Suprapubic skin (tissue), 4 donors: ENCODE measurements at regions not wholly inside any gene's neighbourhood (a gene's known extent, or its start where the extent isn't known, plus 50 kb on each side); places are given as distances from the start of the nearest gene placed in this dataset.
A peak's percentile ranks its signal among the peaks of the same experiment; 100 is the strongest.

Experiments
- DNase-seq, 2 donors: peaks; one replicate each; pipeline ENCODE4 v3.0.0-alpha.2; 2019; ENCODE audit warnings: low spot score in 2 of 2
- H3K27ac ChIP-seq: fragments of 200-600 bp; sonication (generic); one replicate; pipeline ENCODE4 v1.5.1; 2019
- H3K27me3 ChIP-seq: fragments of 200-600 bp; sonication (generic); one replicate; pipeline ENCODE4 v1.5.1; 2019
- H3K36me3 ChIP-seq: fragments of 200-600 bp; sonication (generic); one replicate; pipeline ENCODE4 v1.5.1; 2019
- H3K4me1 ChIP-seq: fragments of 200-600 bp; sonication (generic); one replicate; pipeline ENCODE4 v1.5.1; 2019
- H3K4me3 ChIP-seq: fragments of 200-600 bp; sonication (generic); one replicate; pipeline ENCODE4 v1.5.1; 2019; ENCODE audit warnings: mild to moderate bottlenecking
- H3K9me3 ChIP-seq: fragments of 200-600 bp; sonication (generic); one replicate; pipeline ENCODE4 v1.5.1; 2019
- EP300 ChIP-seq: sonication (generic); formaldehyde crosslinking; IDR thresholded peaks from one replicate; pipeline ENCODE4 v1.6.1; 2017; ENCODE audit warnings: antibody characterized with exemption
- POLR2A ChIP-seq, 2 donors: fragments of 450-650 bp; IDR thresholded peaks; one replicate each; pipeline ENCODE4 v1.6.1; 2017; ENCODE audit warnings: antibody characterized with exemption in 2 of 2, mild to moderate bottlenecking in 2 of 2, moderate library complexity in 2 of 2
- POLR2AphosphoS5 ChIP-seq, 3 donors: sonication (generic); formaldehyde crosslinking; IDR thresholded peaks; one replicate each; pipeline ENCODE4 v1.6.1; 2017; ENCODE audit warnings: antibody characterized with exemption in 3 of 3
- WGBS: methylation state at CpG from one replicate; pipeline ENCODE4 v1.1.5; 2018; 5-methylcytosine and 5-hydroxymethylcytosine counted together
- TF ChIP-seq, protein P1 (sequence below), 2 donors: fragments of 200-600 bp in 1 of 2; fragments of 450-650 bp in 1 of 2; sonication (generic) in 1 of 2; IDR thresholded peaks; one replicate each; pipeline ENCODE4 v1.5.1; 2016 to 2019; ENCODE audit warnings: antibody characterized with exemption in 2 of 2, mild to moderate bottlenecking in 1 of 2, moderate library complexity in 1 of 2

DNA sequence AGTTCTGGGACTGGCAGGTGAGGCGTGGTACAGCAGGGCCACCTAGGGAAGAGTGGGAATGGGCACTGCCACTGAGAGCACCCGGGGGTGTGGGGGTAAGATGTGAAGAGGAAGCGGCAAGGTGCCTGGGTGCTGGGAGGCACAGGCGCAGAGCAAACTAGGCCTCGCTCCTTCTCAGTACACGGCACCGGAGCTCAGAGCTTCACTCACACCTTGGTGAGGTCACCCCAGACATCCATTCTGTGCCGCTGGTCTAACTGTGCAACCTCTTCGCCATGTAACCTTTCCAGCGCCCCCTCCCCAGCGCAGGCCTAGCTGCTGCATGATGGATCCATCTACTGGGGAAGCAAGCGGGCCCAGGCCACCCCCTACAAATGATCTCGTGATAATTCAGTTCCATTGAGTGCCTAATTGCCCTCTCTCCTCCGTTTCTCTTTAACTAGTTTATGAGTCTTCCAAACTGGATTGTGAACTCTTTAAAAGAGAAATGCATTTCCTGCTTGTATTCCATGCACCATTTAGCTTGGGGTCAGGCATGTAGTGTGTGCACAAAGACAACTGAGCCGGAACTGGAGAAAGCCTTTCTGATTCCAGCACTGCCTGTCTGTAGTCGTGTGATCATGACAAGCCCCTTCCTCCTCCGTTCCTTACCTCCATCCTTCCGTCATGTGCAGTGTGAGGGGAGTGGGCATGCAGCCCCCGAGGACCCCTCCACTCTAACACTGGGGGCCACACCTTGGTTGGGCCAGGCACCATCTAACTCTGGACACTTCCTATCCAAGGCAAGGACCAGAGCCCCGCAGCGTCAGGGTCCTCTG lies 1475.2 kb downstream of the TBC1D22A start:
- Histone ChIP-seq H3K4me3 (no peak overlapping the region), H3K9me3 (peaks cover 5% of the 10 kb centered on the region), H3K27me3 (peaks cover 3% of the 10 kb centered on the region), H3K4me1 (no peaks in the 10 kb centered on the region), H3K36me3 (no peaks in the 10 kb centered on the region), H3K27ac (no peak overlapping the region)
- 86% methylated on average over 19 of the region's 21 CpGs for WGBS
- TF ChIP-seq EP300, result no peak
- no peak for TF ChIP-seq POLR2A (IDR thresholded peaks at IDR 0.05)
- TF ChIP-seq POLR2AphosphoS5 (IDR thresholded peaks at IDR 0.05), result no peak
- TF ChIP-seq, protein P1, sequence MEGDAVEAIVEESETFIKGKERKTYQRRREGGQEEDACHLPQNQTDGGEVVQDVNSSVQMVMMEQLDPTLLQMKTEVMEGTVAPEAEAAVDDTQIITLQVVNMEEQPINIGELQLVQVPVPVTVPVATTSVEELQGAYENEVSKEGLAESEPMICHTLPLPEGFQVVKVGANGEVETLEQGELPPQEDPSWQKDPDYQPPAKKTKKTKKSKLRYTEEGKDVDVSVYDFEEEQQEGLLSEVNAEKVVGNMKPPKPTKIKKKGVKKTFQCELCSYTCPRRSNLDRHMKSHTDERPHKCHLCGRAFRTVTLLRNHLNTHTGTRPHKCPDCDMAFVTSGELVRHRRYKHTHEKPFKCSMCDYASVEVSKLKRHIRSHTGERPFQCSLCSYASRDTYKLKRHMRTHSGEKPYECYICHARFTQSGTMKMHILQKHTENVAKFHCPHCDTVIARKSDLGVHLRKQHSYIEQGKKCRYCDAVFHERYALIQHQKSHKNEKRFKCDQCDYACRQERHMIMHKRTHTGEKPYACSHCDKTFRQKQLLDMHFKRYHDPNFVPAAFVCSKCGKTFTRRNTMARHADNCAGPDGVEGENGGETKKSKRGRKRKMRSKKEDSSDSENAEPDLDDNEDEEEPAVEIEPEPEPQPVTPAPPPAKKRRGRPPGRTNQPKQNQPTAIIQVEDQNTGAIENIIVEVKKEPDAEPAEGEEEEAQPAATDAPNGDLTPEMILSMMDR (IDR thresholded peaks at IDR 0.05), result no peak
- DNase-seq, result peak in 1 of 2 donors; percentile 76

- DNase-seq, result no peak
- TF ChIP-seq EP300 (no peak), POLR2AphosphoS5 (IDR thresholded peaks at IDR 0.05) (no peak), POLR2A (IDR thresholded peaks at IDR 0.05) (no peak)
- TF ChIP-seq, protein P1 (IDR thresholded peaks at IDR 0.05), result no peak
- H3K4me3 ChIP-seq, result no peak overlapping the region
- 53% methylated on average over 4 of the region's 4 CpGs for WGBS
- no peaks in the 10 kb centered on the region for H3K27me3 ChIP-seq
- peaks cover 5% of the 10 kb centered on the region for H3K9me3 ChIP-seq
- no peaks in the 10 kb centered on the region for H3K36me3 ChIP-seq
- H3K27ac ChIP-seq, result no peak overlapping the region
- H3K4me1 ChIP-seq, result no peaks in the 10 kb centered on the region
Observed at GRCh38 chr22:48236261-48236660, 1473.8 kb downstream of the TBC1D22A start.

GRCh38 chr22:48235744-48236143 lies 1473.3 kb downstream of the TBC1D22A start:
- no peak overlapping the region for H3K27ac ChIP-seq
- WGBS, result 82% methylated on average over 9 of the region's 9 CpGs
- peaks cover 5% of the 10 kb centered on the region for H3K9me3 ChIP-seq
- no peaks in the 10 kb centered on the region for H3K4me1 ChIP-seq
- no peak overlapping the region for H3K4me3 ChIP-seq
- TF ChIP-seq EP300 (no peak), POLR2A (IDR thresholded peaks at IDR 0.05) (no peak), POLR2AphosphoS5 (IDR thresholded peaks at IDR 0.05) (no peak)
- TF ChIP-seq, protein P1 (IDR thresholded peaks at IDR 0.05), result no peak
- no peaks in the 10 kb centered on the region for H3K27me3 ChIP-seq
- H3K36me3 ChIP-seq, result no peaks in the 10 kb centered on the region
- DNase-seq, result no peak

DNA sequence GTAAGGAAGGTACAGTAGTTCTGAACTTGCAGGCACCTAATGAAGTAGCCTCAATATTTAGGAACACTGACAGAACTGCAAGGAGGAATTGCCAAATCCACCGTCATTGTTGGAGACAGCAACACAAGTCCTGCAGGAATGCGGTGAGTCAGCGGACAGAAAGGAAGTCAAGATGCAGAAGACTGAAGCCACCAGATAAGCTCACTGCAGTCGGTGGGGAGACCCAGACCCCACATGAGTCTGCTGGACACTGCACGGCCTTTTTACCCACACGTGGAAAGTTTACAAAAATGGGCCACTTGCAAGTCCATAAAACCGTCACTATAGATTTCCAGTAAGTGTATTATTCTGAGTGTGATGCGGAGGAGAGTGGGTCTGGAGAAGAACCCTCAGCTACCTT lies 1471.6 kb downstream of the TBC1D22A start:
- Histone ChIP-seq H3K9me3 (peaks cover 5% of the 10 kb centered on the region), H3K36me3 (no peaks in the 10 kb centered on the region), H3K4me3 (no peak overlapping the region), H3K27me3 (no peaks in the 10 kb centered on the region), H3K27ac (no peak overlapping the region), H3K4me1 (no peaks in the 10 kb centered on the region)
- WGBS, result 84% methylated on average over 8 of the region's 8 CpGs
- DNase-seq, result no peak
- TF ChIP-seq POLR2AphosphoS5 (IDR thresholded peaks at IDR 0.05) (no peak), POLR2A (IDR thresholded peaks at IDR 0.05) (no peak), EP300 (no peak)
- TF ChIP-seq, protein P1 (IDR thresholded peaks at IDR 0.05), result no peak

DNA sequence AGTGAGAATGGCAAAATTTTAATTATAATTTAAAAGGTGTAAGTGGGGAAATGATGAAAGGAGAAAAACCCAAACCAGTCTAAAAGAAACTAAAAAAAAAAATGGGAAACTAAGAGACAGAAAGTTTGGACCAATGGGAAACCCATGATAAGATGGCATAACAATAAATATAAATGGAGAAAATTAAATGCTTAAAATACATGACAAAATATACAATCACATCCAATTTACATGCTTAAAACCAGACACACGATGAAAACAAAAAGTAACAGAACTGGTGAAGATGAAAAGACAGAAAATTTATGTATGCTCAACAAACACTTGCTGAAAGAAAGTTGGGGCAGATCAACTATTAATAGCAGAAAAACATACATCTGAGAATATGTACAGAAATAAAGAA lies 1471.1 kb downstream of the TBC1D22A start:
- no peaks in the 10 kb centered on the region for H3K36me3 ChIP-seq
- WGBS, result 81% methylated on average over 1 of the region's 1 CpG
- H3K4me3 ChIP-seq, result no peak overlapping the region
- TF ChIP-seq POLR2AphosphoS5 (IDR thresholded peaks at IDR 0.05) (no peak), POLR2A (IDR thresholded peaks at IDR 0.05) (no peak), EP300 (no peak)
- TF ChIP-seq, protein P1 (IDR thresholded peaks at IDR 0.05), result no peak
- DNase-seq, result no peak
- H3K4me1 ChIP-seq, result no peaks in the 10 kb centered on the region
- H3K27ac ChIP-seq, result no peak overlapping the region
- H3K9me3 ChIP-seq, result peaks cover 5% of the 10 kb centered on the region
- H3K27me3 ChIP-seq, result no peaks in the 10 kb centered on the region
